HCT116 (cell line): ENCODE measurements at regions not wholly inside any gene's neighbourhood (a gene's known extent, or its start where the extent isn't known, plus 50 kb on each side); places are given as distances from the start of the nearest gene placed in this dataset.

ENCODE experiments used
- ATAC-seq: fragments of 200-7000 bp; cut with Tn5 transposase; 2 replicates; pipeline ENCODE4 v1.9.1; 2020; ENCODE audit warnings: mild to moderate bottlenecking, moderate library complexity
- BruUV-seq: library from RNA; stranded (reverse); fragments of 400-500 nt; replicated peaks from 2 replicates; lab custom pipeline; 2021; lab: Mats Ljungman, UMichigan
- CTCF ChIA-PET: fragments of 300-600 bp; sonication (Branson Sonifier 250); formaldehyde crosslinking; loops from one replicate; lab custom pipeline; 2021; ENCODE audit warnings: antibody characterized with exemption; lab: Charles Lee
- POLR2A ChIA-PET: fragments of 300-600, 350-600 bp; sonication (Branson Sonifier 250); formaldehyde crosslinking; loops from one replicate; lab custom pipeline; 2021; ENCODE audit warnings: antibody characterized with exemption; lab: Charles Lee
- RAD21 ChIA-PET, 2 experiments: fragments of 300-600 bp; sonication (Branson Sonifier 250); formaldehyde crosslinking; loops; one replicate each; lab custom pipeline; 2023; ENCODE audit warnings: low total read pairs in 2 of 2; ENCODE audit not compliant: uncharacterized antibody in 2 of 2, unreplicated experiment in 2 of 2, low non-redundant PET in 1 of 2; lab: Charles Lee
- DNase-seq: peaks from one replicate; pipeline ENCODE4 v3.0.0-alpha.2; 2010; ENCODE audit warnings: low read depth, low spot score
- H2AFZ ChIP-seq: fragments of 200-600 bp; shearing (Covaris generic), sonication (generic); 2 replicates; pipeline ENCODE4 v1.6.1; 2017; ENCODE audit warnings: low read depth, mixed run types, mixed read lengths, antibody characterized with exemption, low read length; ENCODE audit not compliant: poor library complexity, severe bottlenecking
- H3K27ac ChIP-seq: 2 replicates; pipeline ENCODE4 v1.5.1; 2012; ENCODE audit warnings: low read depth, low read length
- H3K27me3 ChIP-seq: fragments of 200-600 bp; sonication (generic); 2 replicates; pipeline ENCODE4 v1.6.1; 2016; ENCODE audit warnings: mixed run types, low read length, mixed read lengths; ENCODE audit not compliant: insufficient read depth
- H3K36me3 ChIP-seq, 2 experiments: fragments of 200-500 bp in 1 of 2; fragments of 200-600 bp in 1 of 2; sonication (Bioruptor generic) in 1 of 2; sonication (generic) in 1 of 2; 2 replicates each; pipeline versions ENCODE4 v1.5.1 to v1.6.1; 2014 to 2016; ENCODE audit warnings: low read length in 2 of 2, inconsistent platforms in 1 of 2, mixed read lengths in 1 of 2, mixed run types in 1 of 2; ENCODE audit not compliant: insufficient read depth in 2 of 2, control insufficient read depth in 1 of 2
- H3K4me1 ChIP-seq, 2 experiments: fragments of 200-600 bp in 1 of 2; sonication (generic) in 1 of 2; 2 replicates each; pipeline versions ENCODE4 v1.5.1 to v1.6.1; 2012 to 2017; ENCODE audit warnings: low read length in 2 of 2, inconsistent platforms in 1 of 2, mild to moderate bottlenecking in 1 of 2, mixed read lengths in 1 of 2, mixed run types in 1 of 2, moderate library complexity in 1 of 2; ENCODE audit not compliant: insufficient read depth in 2 of 2, control insufficient read depth in 1 of 2
- H3K4me2 ChIP-seq: fragments of 200-600 bp; sonication (generic); 2 replicates; pipeline ENCODE4 v1.6.1; 2017; ENCODE audit warnings: mixed run types, low read length, mixed read lengths
- H3K4me3 ChIP-seq, 2 experiments: fragments of 200-600 bp in 1 of 2; sonication (generic) in 1 of 2; replicated peaks in 1 of 2; 2 replicates each; pipeline ENCODE4 v1.5.1; 2011 to 2016; ENCODE audit warnings: low read length in 2 of 2, control low read depth in 1 of 2, low read depth in 1 of 2, mild to moderate bottlenecking in 1 of 2, mixed read lengths in 1 of 2, mixed run types in 1 of 2
- H3K79me2 ChIP-seq: fragments of 200-600 bp; sonication (generic); 2 replicates; pipeline ENCODE4 v1.6.1; 2017; ENCODE audit warnings: mild to moderate bottlenecking, mixed run types, low read length, moderate library complexity, mixed read lengths; ENCODE audit not compliant: insufficient read depth
- H3K9ac ChIP-seq: fragments of 200-600 bp; sonication (generic); 2 replicates; pipeline ENCODE4 v1.6.1; 2016; ENCODE audit warnings: low read length, mixed read lengths
- H3K9me2 ChIP-seq: fragments of 200-600 bp; sonication (generic), shearing (Covaris generic); 2 replicates; pipeline ENCODE4 v1.6.1; 2017; ENCODE audit warnings: mixed run types, mild to moderate bottlenecking, moderate library complexity; ENCODE audit not compliant: insufficient read depth
- H3K9me3 ChIP-seq, 2 experiments: fragments of 200-500 bp in 1 of 2; fragments of 200-600 bp in 1 of 2; sonication (Bioruptor generic) in 1 of 2; sonication (generic) in 1 of 2; 2 replicates each; pipeline ENCODE4 v1.6.1; 2014 to 2017; ENCODE audit warnings: low read length in 2 of 2, mixed read lengths in 2 of 2, inconsistent platforms in 1 of 2, low read depth in 1 of 2, mild to moderate bottlenecking in 1 of 2, mixed run types in 1 of 2, moderate library complexity in 1 of 2; ENCODE audit not compliant: control insufficient read depth in 1 of 2, insufficient read depth in 1 of 2
- H4K20me1 ChIP-seq: fragments of 200-600 bp; sonication (generic), shearing (Covaris generic); 2 replicates; pipeline ENCODE4 v1.6.1; 2017; ENCODE audit warnings: mixed run types, mild to moderate bottlenecking, moderate library complexity; ENCODE audit not compliant: insufficient read depth
- EGR1 ChIP-seq: IDR thresholded peaks from 2 replicates; pipeline ENCODE4 v1.6.1; 2012; ENCODE audit warnings: low read depth
- EZH2 ChIP-seq: fragments of 200-600 bp; sonication (generic); IDR thresholded peaks from 2 replicates; pipeline ENCODE4 v1.6.1; 2017; ENCODE audit warnings: antibody characterized with exemption, mixed run types
- EZH2phosphoT487 ChIP-seq: fragments of 200-600 bp; IDR thresholded peaks from 2 replicates; pipeline ENCODE4 v1.6.1; 2018; ENCODE audit warnings: antibody characterized with exemption, borderline replicate concordance
- FOSL1 ChIP-seq: IDR thresholded peaks from 2 replicates; pipeline ENCODE4 v1.6.1; 2012; ENCODE audit warnings: low read depth
- JUND ChIP-seq: IDR thresholded peaks from 2 replicates; pipeline ENCODE4 v1.6.1; 2012
- MAX ChIP-seq: IDR thresholded peaks from 2 replicates; pipeline ENCODE4 v1.6.1; 2012
- SIN3A ChIP-seq: IDR thresholded peaks from 2 replicates; pipeline ENCODE4 v1.6.1; 2012; ENCODE audit warnings: low read depth
- SP1 ChIP-seq: IDR thresholded peaks from 2 replicates; pipeline ENCODE4 v1.6.1; 2012; ENCODE audit warnings: low read depth
- YY1 ChIP-seq: IDR thresholded peaks from 2 replicates; pipeline ENCODE4 v1.6.1; 2011; ENCODE audit warnings: low read length, low read depth, moderate library complexity, mild to moderate bottlenecking; ENCODE audit not compliant: insufficient replicate concordance; ENCODE audit errors: extremely low read depth
- intact Hi-C: fragments of 100-400 bp; cut with micrococcal nuclease; formaldehyde crosslinking; loops from 2 replicates; pipeline ENCODE4 v1.10.0; 2022

GRCh38 chr6:137728386-137729349 lies 138.4 kb upstream of the TNFAIP3 start:
- H3K9me2 ChIP-seq = no peaks in the 10 kb centered on the region
- no peak overlapping the region for H3K27ac ChIP-seq
- BruUV-seq = no TSS peak
- CTCF ChIA-PET = interaction anchor here (1.3 kb wide), 1 partner anchor 21 kb away, joined by 6 read pairs; no protein-coding TSS in a partner anchor
- DNase-seq = no peak
- H4K20me1 ChIP-seq = no peaks in the 10 kb centered on the region
- H2AFZ ChIP-seq = no peak overlapping the region
- intact Hi-C loops = no loop called here
- H3K36me3 ChIP-seq = no peaks in the 10 kb centered on the region
- no peaks in the 10 kb centered on the region for H3K27me3 ChIP-seq
- no peak for ATAC-seq
- no peak overlapping the region for H3K4me3 ChIP-seq
- RAD21 ChIA-PET = no interaction called here
- H3K4me2 ChIP-seq = no peak overlapping the region
- peaks cover 0 to 14% of the 10 kb centered on the region in 2 experiments; a peak in 2 of 4 replicates for H3K4me1 ChIP-seq
- POLR2A ChIA-PET = no interaction called here
- TF ChIP-seq SIN3A = no peak
- TF ChIP-seq JUND = no peak
- no peak for TF ChIP-seq SP1
- no peak for TF ChIP-seq EGR1
- no peak for TF ChIP-seq YY1
- no peak for TF ChIP-seq MAX
- TF ChIP-seq EZH2phosphoT487 = no peak
- TF ChIP-seq FOSL1 = no peak
- TF ChIP-seq EZH2 = no peak
- TF ChIP-seq, all 23 proteins: peak for 0
- H3K9ac ChIP-seq = no peak overlapping the region
- H3K79me2 ChIP-seq = no peaks in the 10 kb centered on the region
- H3K9me3 ChIP-seq = no peaks in the 10 kb centered on the region
